ENCODE measurements at regions not wholly inside any gene's neighbourhood (a gene's known extent, or its start where the extent isn't known, plus 50 kb on each side); places are given as distances from the start of the nearest gene placed in this dataset.

DNA sequence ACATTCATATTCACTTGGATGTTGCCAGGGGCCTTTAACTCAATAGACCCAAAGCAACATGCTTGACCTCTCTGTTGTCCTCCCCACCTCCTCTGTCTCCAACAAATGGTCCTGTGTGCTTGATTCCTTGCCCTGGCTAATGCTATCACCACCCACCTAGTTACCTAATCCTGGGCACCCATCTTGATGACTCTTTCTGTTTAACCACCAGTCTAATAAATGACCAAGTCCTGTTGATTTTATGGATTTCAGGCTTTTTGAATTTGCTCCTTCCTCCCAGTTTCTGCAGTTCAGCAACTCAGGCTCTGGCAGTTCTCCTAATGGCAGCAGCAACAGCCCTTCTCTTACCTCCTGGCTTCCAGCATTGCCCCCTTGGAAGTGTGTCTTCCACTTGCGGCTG lies 246.3 kb upstream of the KLF4 start:
- TF ChIP-seq POLR2A (IDR thresholded peaks at IDR 0.05) = no peak
- TF ChIP-seq, protein P1, sequence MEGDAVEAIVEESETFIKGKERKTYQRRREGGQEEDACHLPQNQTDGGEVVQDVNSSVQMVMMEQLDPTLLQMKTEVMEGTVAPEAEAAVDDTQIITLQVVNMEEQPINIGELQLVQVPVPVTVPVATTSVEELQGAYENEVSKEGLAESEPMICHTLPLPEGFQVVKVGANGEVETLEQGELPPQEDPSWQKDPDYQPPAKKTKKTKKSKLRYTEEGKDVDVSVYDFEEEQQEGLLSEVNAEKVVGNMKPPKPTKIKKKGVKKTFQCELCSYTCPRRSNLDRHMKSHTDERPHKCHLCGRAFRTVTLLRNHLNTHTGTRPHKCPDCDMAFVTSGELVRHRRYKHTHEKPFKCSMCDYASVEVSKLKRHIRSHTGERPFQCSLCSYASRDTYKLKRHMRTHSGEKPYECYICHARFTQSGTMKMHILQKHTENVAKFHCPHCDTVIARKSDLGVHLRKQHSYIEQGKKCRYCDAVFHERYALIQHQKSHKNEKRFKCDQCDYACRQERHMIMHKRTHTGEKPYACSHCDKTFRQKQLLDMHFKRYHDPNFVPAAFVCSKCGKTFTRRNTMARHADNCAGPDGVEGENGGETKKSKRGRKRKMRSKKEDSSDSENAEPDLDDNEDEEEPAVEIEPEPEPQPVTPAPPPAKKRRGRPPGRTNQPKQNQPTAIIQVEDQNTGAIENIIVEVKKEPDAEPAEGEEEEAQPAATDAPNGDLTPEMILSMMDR (IDR thresholded peaks at IDR 0.05) = no peak

Data from right lobe of liver (tissue), 4 donors.